ENCODE measurements at regions not wholly inside any gene's neighbourhood (a gene's known extent, or its start where the extent isn't known, plus 50 kb on each side); places are given as distances from the start of the nearest gene placed in this dataset.

GRCh38 chr7:26459540-26460193 lies 168.0 kb downstream of the SNX10 start:
- DNase-seq = no peak

GRCh38 chr7:26460351-26461085 lies 168.9 kb downstream of the SNX10 start:
- DNase-seq = no peak

- no peak for DNase-seq
Measured at GRCh38 chr7:26461518-26461917, 169.9 kb downstream of the SNX10 start.

- no peak for DNase-seq
Measured at GRCh38 chr7:26466007-26466406, 174.3 kb downstream of the SNX10 start.

- no peak for DNase-seq
Measured at GRCh38 chr7:26467104-26467503, 175.4 kb downstream of the SNX10 start.

GRCh38 chr7:26467541-26467940 lies 175.9 kb downstream of the SNX10 start:
- no peak for DNase-seq

DNA sequence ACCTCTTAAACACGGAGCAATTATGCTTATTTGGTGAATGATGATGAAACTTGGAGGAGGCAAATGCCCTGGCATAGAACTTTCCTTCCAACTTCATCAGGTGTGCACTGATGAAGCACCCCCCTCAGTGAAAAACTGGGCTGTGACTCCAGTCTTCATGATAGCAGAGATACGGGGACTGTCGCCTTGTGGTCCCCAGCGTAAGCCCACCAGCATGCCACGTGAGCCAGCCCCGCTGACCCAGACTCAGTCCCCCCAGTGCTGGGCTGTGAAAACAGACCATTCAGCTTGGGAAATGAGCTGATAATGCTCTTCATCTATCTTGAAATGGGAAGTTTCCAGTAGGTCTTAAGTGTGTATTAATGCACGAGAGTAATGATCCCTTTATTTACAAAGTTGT lies 177.0 kb downstream of the SNX10 start:
- DNase-seq = no peak

DNA sequence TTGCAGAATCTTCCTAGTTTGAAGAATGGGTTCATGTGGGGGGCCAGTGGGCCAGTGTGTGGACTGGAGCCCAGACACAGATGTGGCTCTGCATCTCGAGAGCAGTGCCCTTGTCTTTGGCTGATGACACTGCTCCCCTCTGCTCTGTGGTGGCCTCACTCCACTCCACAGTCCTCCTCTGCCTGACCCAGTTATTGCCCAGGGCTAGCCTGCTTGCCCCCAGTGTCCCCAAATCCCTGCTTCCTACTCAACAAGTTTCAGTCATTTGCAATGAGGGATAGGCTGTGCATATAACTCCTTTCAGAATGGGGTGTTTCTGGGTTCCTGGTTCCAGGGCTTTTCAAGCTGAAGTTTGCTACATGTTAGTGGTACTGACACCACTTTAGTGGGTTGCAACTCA lies 177.5 kb downstream of the SNX10 start:
- DNase-seq = no peak

DNA sequence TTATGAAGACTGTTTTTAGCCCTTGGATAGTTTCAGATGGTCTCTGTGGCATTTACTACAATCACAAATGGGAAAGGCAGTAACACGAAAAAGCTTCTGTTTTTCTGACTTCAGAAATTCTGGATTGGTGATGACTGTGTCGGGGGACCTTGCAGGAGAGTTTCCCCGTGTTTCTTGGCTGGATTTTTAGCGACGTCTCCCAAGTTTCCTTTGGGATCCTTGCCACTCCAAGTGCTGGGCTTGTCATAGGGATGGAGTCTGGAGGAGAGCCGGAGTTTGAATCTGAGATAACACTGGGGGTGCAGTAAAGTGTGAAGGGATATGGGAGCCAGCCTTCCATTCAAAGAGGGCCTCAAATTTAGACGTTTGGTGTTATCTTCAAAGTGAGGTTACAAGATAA lies 179.0 kb downstream of the SNX10 start:
- DNase-seq = no peak

DNA sequence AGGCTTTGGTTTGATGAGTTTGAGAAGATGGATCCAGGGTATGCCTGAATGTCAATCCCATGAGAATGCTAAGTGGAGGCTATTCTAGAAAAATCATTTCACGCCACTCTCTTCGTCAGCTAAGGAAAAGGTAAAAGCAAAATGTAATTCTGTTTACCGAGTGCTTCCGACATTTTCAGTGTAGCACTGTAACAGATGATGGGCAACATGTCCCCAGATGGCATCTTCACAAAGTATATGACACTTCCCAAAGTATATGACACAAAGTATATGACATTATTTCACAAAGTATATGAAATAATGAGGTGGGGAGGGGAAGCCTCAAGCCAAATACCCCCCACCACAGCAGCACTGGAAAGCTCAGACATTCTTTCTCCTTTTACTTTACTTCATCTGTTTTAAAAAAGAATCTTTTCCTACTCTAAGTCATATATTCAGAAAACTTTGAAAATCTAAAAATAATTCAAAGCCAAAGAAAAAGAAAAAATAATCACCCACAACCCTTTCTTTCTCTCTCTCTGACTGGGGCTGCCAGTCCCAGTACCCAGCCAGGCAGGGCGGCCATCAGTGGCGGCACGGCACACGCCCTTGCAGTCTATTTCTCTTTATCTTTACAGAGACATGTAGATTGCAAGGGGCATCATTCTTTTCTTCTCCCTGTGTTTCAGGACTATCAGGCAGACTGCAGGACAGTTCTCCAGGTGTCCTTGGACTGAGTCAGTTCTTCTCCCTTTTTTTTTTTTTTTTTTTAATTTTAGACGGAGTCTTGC lies 179.8 kb downstream of the SNX10 start:
- DNase-seq = no peak

DNA sequence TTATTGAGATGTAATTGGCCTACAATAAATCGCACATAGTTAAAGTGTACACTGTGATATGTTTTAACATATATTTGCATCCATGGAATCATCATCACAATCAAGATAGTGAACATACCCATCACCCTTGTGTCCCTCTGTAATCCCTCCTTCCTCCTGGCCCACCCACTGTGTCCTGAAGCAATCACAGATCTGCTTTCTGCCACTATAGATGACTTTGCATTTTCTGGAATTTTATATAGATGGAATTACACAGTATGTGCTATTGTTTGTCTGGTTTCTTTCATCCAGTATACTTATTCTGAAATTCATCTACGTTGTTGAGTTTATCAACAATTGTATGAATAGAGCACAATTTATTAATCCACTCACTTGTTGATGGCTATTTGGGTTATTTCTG lies 181.3 kb downstream of the SNX10 start:
- no peak for DNase-seq

DNA sequence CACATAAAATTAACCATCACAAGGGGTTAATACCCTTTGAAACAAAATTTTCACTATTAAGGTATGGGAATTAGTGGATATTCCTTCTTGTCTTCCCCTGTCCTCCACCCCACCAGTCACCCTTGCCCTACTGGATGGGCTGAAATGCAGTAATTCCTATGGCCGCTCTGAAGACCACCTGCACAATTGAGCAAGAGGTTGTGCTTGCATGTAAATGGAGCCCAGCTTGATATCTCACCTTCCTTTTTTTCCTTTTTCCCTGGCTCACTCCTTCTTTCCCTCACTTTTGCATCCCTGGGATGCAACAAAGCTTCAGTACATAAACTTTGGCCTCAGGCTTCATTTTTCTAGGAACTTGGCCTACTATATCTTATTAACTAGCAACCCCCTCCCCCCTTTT lies 184.6 kb downstream of the SNX10 start:
- no peak for DNase-seq

DNA sequence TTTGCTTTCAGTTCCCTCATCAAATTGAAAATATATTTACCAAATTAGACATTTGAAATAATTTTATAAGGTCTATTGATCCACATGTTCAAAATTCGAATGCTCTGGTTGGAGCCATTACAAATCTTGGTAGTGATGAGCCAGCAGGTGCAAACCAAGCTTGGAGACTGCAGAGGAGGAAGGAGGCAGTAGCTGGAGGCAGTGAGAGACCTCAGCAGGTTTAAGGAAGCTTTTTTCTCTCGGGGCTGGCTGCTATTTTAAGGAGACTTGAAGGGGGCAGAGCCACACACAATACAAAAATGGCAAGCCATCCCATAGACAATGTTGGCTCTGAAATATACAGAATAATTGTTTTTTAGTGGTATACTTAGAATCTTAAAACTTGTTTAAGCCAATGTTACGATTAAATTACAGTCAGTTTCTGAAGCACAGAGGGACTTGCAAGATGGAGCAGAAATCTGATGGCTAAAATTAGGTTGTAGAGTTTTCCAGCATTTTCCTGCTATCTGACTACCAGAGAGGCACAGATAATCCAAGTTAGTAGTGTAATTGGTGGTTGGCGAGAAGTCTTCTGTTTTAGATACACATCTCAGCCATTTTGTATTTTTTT lies 185.8 kb downstream of the SNX10 start:
- DNase-seq = no peak

- no peak for DNase-seq
Measured at GRCh38 chr7:26478550-26478949, 186.9 kb downstream of the SNX10 start.

DNA sequence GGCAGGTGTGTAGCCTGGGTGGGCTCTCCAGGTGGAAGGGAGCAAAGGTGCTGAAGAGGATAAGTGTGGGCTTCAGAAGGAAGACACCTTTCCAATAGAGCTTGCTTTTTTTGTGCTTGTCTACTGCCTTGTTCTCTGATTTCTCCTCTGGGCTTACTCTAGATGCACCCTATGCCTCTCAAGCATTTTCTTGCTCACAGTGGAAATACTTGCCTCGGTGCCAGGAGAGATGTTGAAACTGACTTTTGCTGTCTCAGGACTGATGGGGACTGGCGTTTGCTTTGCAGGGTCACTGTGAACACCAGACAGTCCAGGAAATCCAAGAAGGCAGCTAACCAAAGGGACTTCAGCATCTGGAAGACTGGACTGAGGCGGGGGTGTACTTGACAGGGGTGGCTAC lies 187.9 kb downstream of the SNX10 start:
- DNase-seq = no peak

- DNase-seq = no peak
Measured at GRCh38 chr7:26480156-26480555, 188.5 kb downstream of the SNX10 start.

DNA sequence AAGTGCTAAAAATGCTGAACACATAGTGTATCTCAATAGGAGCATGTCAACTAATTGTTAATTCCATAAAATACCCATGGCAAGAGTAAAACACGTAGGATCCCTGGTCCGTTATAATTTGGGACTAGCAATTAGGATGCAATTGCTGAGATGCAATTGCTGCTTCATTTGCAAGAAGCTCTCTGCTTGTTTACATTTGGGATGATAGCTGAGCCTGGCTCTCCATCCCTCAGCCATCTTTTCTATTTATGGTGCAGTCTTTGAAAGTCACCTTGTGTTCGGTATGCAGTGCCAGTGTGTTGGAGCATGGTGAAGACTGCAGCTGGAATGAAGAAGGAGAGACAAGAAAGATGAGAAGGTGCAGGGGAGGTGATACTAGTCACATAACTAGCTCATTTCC lies 191.3 kb downstream of the SNX10 start:
- no peak for DNase-seq

- DNase-seq = no peak
Measured at GRCh38 chr7:26483843-26484242, 192.2 kb downstream of the SNX10 start.

- no peak for DNase-seq
Measured at GRCh38 chr7:26485367-26485934, 193.8 kb downstream of the SNX10 start.

DNA sequence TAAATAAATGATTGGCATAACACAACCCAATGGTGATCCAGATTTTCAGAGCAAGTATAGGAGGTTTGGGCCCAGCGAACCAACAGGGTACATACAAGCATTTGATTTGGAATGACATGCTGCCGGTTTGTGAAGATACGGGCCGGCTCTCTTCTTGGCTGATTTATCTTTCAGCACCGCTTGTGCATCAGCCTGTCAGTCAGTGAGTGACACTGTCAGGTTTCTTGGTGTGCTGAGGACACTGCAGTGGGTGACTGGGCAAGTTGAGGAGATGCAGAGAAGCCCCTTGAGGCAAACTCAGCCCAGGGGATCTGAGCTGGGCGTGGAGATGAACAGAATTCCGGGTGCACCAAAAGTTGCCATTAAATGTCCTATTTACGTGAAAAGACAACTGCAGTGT lies 194.5 kb downstream of the SNX10 start:
- no peak for DNase-seq

DNA sequence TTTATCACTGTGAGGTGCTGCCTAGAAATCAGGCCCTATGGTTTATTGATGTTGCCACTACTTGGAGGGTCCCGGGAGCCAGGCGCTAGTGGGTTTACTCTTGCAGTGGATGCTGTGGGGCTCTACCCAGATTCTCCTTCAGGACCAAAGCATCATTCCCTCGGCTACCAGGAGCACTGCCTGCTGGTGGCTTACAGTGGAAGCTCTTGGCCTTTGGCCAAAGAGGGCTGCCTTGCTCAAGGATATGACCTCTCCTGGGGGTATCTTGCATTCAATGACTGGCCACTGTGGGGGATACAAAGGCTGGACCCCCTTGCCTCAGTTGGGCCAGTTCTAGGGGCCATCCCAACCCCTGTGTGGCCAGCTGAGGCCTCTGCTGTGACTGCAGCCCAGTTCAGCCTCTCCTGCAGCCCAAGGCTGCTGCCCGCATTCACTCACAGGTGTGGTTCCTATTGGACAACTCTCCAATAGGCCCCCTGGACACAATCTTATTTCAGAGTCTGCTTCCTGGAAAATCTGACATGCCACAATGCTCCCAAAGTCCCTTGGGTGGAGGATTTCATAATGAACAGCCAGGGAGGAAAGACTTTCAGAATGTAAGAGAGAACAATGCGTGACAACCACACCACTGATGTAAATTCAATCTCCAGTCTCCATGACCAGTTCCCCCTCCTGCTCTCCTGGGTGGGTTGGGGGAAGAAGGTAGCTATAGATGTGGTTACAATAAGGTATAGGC lies 196.3 kb downstream of the SNX10 start:
- no peak for DNase-seq

DNA sequence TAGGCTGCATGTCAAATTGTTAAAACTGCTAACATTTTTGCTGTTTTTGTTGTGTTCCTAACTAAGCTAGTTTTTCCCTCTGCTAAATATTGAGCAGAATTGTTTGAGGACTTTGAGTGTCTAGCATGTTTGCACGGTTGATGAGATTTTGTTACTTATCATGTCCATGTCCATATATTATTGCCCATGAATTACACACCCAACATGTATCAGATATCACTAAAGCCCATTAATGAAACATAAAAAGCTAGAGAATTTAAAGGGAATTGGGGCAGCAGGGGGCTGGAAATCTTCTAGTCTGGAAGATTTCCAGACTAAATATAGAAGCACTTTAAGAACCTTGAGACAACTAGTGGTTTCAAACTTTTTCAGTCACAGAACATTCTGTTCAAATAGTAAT lies 197.7 kb downstream of the SNX10 start:
- DNase-seq = no peak

All from SW 1271 (cell line).